Inferior parietal cortex (tissue), 1 donor: ENCODE measurements at regions not wholly inside any gene's neighbourhood (a gene's known extent, or its start where the extent isn't known, plus 50 kb on each side); places are given as distances from the start of the nearest gene placed in this dataset.

Experiments used
- DNase-seq: peaks from one replicate; pipeline ENCODE4 v3.0.0-alpha.2; 2016; ENCODE audit errors: extremely low spot score

DNA sequence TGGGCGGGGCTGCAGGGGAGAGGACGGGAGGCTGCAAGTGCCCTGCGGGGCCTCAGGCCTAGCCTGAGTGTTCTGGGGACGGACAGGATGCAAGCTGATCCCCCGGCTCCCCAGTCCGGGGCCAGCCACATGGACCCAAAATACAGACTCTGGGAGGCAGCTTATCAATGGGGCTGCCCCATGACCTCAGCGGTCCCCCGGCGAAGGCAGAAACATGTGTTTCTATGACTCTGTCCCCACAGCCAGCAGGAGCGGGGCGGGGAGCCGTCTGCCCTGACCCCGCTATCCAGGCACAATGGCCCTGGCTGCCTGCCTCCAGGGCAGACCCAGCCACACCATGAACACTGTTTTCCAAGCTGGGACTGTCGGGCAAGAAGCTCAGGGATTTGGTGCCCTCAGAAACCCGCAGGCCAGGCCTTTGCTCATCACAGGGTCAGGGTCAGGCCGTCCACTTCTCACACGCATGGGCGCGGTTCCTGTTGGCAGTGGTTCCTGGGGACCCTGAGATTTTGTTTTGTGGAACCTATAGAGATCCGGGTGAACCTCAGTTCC, 75.0 kb downstream of the RFLNA start:
- DNase-seq = peak; percentile 54

DNA sequence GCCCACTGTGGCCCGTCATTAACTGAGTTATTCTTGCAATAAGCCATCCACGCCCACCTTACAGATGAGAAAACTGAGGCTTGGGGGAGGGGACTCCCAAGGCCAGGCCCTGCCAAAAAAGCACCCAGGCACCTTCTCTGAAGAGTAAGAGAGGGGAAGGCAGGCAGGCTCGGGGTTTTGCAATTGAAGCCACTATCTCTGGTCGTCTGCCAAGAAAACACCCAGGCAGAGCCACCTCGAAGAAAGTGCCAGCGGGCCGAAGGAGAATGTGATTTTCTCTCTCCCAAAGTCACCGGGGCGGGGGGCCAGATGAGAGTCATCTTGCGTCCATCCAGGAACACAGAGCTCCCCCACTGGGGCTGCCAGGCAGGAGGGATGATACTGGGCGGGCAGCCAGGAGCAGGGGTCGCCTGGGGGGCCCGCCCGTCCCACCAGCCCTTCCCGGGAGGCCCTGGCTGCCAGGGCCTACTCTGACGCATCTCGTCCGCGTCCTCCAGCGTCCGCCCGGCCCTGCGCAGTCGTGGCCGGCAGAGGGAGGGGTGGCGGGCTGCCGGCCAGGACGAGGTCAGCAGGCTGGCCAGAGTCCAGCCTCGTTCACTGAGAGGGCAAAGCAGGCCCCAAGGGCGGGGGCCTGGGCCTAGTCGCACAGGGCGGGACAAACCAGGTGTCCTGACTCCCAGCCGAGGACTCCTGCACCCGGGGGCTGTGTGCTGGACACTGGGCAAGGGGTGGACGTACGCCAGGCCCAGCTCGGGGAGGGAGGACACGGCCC, 74.3 kb downstream of the RFLNA start:
- peak; percentile 78 for DNase-seq

DNA sequence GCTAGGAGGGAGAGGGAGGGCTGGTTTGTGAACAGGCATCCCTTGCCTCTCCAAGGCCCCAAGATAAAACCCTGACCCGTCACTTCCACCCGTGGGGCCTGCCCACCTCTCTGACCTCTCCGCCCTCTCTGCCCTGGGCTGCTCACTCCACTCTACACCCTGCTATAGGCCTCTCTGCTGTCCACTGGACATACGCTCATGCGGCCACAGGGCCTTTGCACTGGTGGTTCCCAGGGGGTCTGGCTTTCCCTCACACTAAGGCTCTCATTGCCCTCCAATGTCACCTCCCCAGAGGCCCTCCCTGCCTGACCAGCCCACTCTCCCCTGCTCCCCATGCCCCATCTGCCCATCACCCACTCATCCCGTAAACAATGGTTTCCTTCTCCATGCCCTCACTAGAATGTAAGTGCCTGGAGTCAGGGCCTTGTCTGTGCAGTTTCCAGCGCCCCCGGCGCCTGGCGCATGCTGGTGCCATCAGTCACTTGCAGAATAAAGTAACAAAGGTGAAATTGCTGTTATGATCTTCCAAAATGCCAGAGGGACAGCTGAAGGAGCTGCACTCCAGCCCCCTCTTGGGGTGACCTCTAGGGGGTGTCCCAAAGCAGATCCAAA, 73.6 kb downstream of the RFLNA start:
- no peak for DNase-seq

DNA sequence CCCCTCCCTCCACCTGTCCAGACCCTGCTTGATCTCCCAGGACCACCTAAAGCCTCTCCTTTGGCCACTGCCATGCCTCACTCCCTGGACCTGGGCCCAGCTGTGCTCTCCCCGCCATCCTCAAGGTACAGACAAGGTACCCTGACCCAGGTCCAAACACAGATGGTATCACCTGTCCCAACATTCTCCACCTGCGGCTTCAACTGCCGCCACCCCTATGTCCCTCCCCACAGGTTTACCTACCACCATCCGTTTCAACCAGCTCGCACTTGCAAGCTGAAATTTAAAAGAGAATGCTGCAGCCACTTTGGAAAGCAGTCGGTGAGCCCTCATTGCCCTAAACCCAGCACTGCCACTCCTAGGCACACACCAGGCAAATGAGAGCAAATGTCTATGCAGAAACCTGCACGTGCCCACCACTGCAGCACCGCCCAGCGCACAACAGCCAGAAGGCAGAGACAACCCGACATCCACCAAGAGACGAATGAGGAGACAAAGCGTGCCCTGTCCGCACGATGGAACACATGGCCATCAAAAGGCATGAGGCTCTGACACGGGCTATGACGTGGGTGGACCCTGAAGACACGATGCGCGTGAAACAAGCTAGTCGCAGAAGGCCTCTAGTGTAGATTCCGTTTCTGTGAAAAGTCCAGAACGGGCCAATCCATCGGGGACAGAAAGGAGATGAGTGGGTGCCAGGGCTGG, 71.0 kb downstream of the RFLNA start:
- DNase-seq = peak; percentile 78
